ENCODE measurements at regions not wholly inside any gene's neighbourhood (a gene's known extent, or its start where the extent isn't known, plus 50 kb on each side); places are given as distances from the start of the nearest gene placed in this dataset.
"Not testable (repeated sequence)": the region's sequence is repeated elsewhere in the genome, so short reads cannot be mapped to it uniquely, and the experiment has no call there.

DNA sequence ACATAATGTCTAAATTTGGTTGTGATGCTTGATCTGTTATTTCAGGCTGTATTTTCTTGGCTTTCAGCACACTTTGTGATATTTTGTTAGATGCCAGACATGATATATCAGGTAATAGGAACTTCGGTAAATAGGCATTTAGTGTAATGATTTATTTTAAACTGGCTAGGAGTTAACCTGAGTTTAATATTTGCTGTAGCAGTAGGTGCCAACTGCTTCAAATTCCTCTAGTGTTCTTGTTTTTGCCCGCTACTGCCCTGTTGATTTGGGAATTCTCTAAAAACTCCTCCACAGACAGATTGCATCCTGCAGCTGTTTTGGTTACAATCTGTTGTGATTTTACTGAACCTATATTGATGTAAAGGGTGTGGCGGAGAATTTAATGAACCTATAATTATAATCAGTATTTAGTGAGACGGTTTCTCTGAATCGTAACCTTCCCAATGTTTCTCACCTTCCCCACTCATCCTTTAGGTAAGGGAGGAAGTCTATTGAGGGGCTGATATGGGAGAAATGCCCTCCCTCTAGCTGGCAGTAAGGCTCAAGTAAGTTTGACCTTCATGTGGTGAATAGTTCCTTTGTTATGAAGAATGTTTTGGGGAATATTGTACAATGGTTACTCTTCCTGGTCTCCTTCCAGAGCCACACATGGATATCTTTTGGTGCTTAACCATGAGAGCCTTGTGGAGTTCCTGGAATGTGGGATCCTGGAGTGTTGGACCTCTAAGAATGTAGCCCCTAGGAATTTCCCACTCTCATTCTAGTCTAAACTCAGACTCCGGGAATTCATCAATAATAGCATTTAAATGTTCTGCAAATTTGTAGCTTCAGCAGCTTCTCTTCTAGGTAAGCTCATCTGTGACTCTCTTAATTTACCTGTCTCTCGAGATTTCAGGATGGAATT is 634.1 kb downstream of the FSCB start:
- DNase-seq = no peak

- no peak for DNase-seq
These were observed 634.9 kb downstream of the FSCB start for GRCh38 chr14:43872222-43872621.

GRCh38 chr14:43858981-43859380 is 648.1 kb downstream of the FSCB start:
- no peak for DNase-seq

GRCh38 chr14:43855556-43855955 is 651.5 kb downstream of the FSCB start:
- DNase-seq = no peak

GRCh38 chr14:43853541-43853940 is 653.5 kb downstream of the FSCB start:
- DNase-seq = no peak

- no peak for DNase-seq
These were observed 703.9 kb downstream of the FSCB start for GRCh38 chr14:43803076-43803689.

DNA sequence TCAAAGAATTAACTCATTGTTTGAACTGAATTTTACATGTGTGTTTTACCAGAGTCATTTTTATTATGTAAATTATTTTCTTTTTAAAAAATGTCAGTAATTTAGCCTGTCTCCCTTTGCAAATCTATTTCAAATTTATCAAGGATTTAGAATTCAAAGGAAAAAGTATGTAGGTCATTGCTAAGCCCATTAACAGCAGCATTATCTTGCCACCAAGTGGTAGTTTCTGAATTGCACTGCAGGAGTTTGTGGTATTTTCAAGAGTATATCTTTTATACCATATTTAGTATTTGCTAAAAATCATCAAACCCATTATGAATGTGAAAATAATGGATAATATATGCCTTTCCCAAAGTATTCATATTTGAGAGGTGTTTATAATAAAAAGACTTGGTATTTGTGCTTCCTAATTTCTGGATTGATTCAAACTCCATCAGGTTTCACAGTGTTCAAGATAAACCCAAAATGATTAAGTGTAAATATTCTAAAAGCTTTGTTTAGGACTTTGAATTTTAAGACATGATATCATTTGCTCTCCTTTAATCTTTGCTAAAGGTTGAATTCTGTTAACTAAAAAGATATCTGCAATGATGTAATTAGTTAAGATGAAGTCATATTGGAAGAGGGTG is 711.4 kb downstream of the FSCB start:
- DNase-seq = no peak

- no peak for DNase-seq
These were observed 713.5 kb downstream of the FSCB start for GRCh38 chr14:43793579-43793978.

GRCh38 chr14:43792980-43793379 is 714.1 kb downstream of the FSCB start:
- DNase-seq = no peak

- no peak for DNase-seq
These were observed 716.4 kb downstream of the FSCB start for GRCh38 chr14:43790681-43791080.

DNA sequence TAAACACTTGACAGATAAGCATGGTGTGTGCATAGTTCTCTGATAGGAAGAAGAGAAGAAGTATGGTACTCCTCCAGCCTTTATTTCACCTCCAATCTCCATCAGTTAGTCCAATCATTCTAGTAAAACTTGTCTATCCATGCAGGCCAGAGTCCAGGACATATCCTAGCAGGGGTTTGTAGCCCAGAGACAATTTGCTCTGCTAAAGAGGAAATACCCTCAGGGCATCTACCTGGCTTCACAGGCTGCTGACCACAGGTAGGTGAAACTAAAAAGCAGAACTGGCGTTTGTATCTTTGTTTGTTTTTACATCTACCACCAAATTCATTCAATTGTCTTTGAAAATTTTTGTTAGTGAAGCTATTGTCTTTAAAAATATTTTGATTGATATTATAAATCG is 717.6 kb downstream of the FSCB start:
- no peak for DNase-seq

DNA sequence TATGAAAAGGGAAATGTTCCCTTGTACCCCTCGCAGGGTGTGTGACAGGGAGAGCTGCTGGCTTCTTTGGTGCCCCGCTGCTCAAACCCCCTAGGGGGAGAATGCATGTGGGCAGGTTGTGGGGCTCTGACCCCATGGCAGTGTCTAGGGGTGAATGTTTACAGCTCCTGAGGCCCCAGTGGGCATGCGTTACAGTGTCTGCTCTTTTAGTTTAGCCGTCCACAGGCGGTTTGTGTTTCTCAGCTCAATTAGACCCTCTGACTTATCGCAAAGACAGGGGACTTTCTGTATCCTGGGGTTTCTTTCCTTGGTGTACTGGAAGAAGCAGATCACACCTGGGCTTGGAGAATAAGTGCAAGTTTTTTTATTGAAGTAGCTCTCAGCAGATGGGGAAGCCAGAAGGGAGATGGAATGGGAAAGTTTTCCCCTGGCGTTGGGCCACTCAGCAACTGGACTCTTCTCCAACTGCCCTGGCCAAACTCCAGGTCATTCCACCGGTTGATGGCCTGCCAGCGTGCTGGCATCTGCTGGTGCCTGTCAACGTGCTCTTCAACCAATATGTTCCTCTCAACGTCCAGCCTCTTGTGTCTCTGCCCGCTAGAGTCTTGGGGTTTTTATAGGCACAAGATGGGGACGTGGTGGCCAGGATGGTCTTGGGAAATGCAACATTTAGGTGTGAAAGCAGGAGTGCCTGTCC is 720.9 kb downstream of the FSCB start:
- DNase-seq = peak; percentile 35

DNA sequence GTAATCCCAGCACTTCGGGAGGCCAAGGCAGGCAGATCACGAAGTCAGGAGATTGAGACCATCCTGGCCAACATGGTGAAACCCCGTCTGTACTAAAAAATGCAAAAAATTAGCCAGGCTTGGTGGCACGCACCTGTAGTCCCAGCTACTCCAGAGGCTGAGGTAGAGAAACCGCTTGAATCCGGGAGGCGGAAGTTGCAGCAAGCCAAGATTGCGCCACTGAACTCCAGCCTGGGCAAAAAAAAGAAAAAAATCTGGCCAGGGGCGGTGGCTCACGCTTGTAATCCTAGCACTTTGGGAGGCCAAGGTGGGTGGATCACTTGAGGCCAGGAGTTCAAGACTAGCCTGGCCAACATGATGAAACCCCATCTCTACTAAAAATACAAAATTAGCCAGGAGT is 722.7 kb downstream of the FSCB start:
- not testable (repeated sequence) for DNase-seq

DNA sequence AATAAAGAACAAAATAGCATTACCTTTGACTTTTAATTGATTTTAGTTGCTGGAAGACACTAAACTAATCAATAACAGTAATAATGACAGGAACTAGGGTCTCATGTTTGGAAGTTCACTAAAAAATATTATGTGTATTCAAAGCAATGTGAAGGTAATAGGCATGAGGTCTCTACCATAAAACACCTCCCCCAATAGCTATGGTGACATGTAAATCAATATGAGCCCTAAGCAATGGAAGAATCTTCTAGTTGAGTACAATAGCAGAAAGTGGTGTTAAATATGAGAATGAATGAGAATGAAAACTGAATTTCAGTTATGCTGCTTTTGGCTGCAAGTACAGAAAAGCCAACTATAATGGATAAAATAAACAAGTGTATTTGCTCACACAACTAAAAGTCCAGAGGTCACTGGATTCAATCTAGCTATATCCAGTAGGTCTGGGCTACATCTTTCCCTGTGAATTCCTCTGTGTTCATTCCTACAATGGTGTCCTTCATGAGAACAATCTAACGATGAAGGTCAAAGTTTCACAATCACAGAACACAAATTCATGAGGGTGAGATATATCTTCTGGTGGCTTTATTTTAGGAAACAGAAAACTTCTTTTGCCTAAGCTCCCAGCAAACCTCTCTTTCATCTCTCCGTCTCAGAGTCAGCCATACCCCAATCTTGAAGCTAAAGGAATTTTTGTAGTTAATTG is 728.0 kb downstream of the FSCB start:
- no peak for DNase-seq

GRCh38 chr14:43778570-43778936 is 728.5 kb downstream of the FSCB start:
- DNase-seq = peak; percentile 7

- DNase-seq = no peak
These were observed 741.6 kb downstream of the FSCB start for GRCh38 chr14:43765474-43765873.

DNA sequence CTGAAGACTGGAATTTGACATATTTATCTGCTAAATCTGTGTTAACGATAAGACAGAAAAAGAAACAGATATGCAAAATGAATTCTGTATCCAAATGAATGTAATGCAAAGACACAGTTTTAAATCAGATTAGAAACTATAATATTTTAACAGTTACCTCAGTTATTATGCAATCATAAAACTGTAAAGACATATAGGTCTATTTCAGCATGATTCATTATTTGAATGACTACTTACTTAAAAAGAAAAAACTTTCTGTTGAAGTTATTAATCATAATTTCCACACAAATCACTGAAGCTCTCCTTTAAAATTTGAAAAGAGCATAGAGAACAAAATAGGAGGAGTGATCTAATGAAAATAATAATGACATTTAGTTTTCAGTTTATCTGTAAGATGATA is 742.6 kb downstream of the FSCB start:
- DNase-seq = no peak

DNA sequence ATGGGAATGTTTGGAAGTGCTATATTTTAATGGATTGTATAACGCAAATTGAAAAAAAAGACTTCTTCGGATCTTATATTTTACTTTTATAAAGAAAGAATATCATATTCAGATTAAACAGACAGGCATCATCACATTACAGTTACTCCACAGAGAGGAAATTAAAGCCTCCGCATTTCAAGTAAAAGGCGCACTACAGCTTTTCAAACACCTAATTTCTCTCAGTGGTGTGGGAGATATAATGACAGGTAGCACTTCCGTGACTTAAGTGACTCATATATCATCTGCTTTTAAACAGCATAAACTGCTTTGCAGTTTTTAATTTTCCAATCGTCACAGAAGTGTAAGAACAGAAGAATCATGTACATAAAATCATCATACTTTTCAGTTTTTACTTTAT is 751.4 kb downstream of the FSCB start:
- no peak for DNase-seq

DNA sequence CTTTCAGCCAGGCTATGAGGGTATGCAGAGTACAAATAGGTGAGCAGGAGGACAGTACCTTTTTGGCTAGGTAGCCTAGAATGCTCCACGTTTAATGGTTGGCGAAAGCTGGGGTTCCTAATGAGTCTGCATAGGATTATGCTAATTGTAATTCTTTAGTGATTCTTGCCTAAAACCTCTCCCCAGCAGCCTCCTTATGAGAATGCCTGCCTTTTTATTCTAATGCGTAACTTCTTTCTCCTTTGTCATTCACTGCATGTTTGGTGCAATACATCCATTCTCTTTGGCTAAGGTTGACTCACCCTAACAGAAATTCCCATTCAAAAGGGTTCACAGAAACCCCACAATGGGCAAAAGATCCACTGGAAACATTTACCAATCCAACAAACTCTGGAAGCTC is 752.2 kb downstream of the FSCB start:
- DNase-seq = no peak

- DNase-seq = no peak
These were observed 761.3 kb downstream of the FSCB start for GRCh38 chr14:43745746-43746145.

DNA sequence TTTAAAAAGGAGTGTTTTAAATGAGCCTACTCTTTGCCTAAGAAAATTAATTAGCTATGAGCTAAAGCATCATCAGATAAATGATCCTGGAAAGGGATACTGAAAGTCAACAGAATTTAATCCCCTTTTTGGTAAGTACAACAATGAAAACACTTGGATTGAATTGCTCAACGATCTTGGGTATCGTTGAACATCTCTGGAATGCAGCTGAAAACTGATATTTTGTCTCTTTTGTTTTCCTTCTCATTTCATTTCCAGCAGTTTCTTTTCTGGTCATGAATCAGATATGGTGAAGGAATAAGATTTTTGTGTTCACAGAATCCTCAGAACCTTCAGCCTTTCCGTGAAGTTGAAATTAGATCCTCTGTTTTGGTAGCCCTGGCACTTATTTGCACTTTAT is 771.2 kb downstream of the FSCB start:
- no peak for DNase-seq

GRCh38 chr14:43729143-43729542 is 777.9 kb downstream of the FSCB start:
- no peak for DNase-seq
